PFSK-1 (cell line): ENCODE measurements at regions not wholly inside any gene's neighbourhood (a gene's known extent, or its start where the extent isn't known, plus 50 kb on each side); places are given as distances from the start of the nearest gene placed in this dataset.

ENCODE experiments used
- POLR2AphosphoS5 ChIP-seq: IDR thresholded peaks from 2 replicates; pipeline ENCODE4 v1.6.1; 2012; ENCODE audit warnings: low read depth, mild to moderate bottlenecking, control low read depth, low read length, moderate library complexity
- REST ChIP-seq, 2 experiments: IDR thresholded peaks; 2 replicates each; pipeline versions ENCODE4 v1.6.1 to v1.8.0; 2011 to 2012; ENCODE audit warnings: low read depth in 2 of 2, low read length in 2 of 2, control low read depth in 1 of 2, inconsistent platforms in 1 of 2, mild to moderate bottlenecking in 1 of 2, moderate library complexity in 1 of 2; ENCODE audit not compliant: insufficient read depth in 1 of 2
- SIN3A ChIP-seq: IDR thresholded peaks from 2 replicates; pipeline ENCODE4 v1.6.1; 2012; ENCODE audit warnings: mild to moderate bottlenecking, low read length, moderate library complexity, borderline replicate concordance; ENCODE audit not compliant: insufficient read depth

- no peak for TF ChIP-seq SIN3A
- no peak for TF ChIP-seq POLR2AphosphoS5
- no peak for TF ChIP-seq REST (IDR thresholded peaks at IDR 0.05; ENCODE audit: insufficient read depth in 1 of 2, low read depth in 2 of 2, low read length in 2 of 2)
Observed at GRCh38 chr17:33803199-33803685, 451.8 kb upstream of the CCL2 start.
